H1 (cell line): ENCODE measurements at regions not wholly inside any gene's neighbourhood (a gene's known extent, or its start where the extent isn't known, plus 50 kb on each side); places are given as distances from the start of the nearest gene placed in this dataset.

Experiments
- CTCF ChIA-PET: fragments of 300-600 bp; sonication (Branson Sonifier 250); formaldehyde crosslinking; loops from one replicate; lab custom pipeline; 2021; ENCODE audit not compliant: partially characterized antibody; lab: Charles Lee
- POLR2A ChIA-PET: fragments of 300-600 bp; sonication (Branson Sonifier 250); formaldehyde crosslinking; loops from one replicate; lab custom pipeline; 2021; ENCODE audit warnings: inconsistent platforms; ENCODE audit not compliant: partially characterized antibody; lab: Charles Lee
- DNase-seq, 2 experiments: peaks; one replicate each; pipeline versions ENCODE4 v3.0.0 to v3.0.0-alpha.2; 2010 to 2022; ENCODE audit warnings: low spot score in 2 of 2, low read depth in 1 of 2, mixed read lengths in 1 of 2
- FAIRE-seq: peaks from 2 replicates; lab custom pipeline; 2011; peaks lifted over from hg19 to GRCh38; lab: Jason Lieb, UNC
- H2AFZ ChIP-seq: 2 replicates; pipeline ENCODE4 v1.8.1; 2012; ENCODE audit warnings: low read length, inconsistent platforms
- H2AK5ac ChIP-seq: 2 replicates; pipeline ENCODE4 v1.6.1; 2013; ENCODE audit warnings: low read depth, low read length
- H2BK120ac ChIP-seq: replicated peaks from 2 replicates; pipeline ENCODE3; 2013; ENCODE audit warnings: low read depth, low read length, inconsistent platforms
- H2BK12ac ChIP-seq: 2 replicates; pipeline ENCODE4 v1.6.1; 2013; ENCODE audit warnings: low read depth, low read length
- H2BK15ac ChIP-seq: 2 replicates; pipeline ENCODE4 v1.6.1; 2013; ENCODE audit warnings: low read length
- H2BK20ac ChIP-seq: 2 replicates; pipeline ENCODE4 v1.6.1; 2013; ENCODE audit warnings: low read length
- H2BK5ac ChIP-seq: 2 replicates; pipeline ENCODE4 v1.6.1; 2013; ENCODE audit warnings: low read depth, low read length
- H3K14ac ChIP-seq: 2 replicates; pipeline ENCODE4 v1.6.1; 2013; ENCODE audit warnings: inconsistent platforms; ENCODE audit not compliant: insufficient read length
- H3K18ac ChIP-seq: 2 replicates; pipeline ENCODE4 v1.6.1; 2013; ENCODE audit warnings: low read length; ENCODE audit errors: extremely low read depth
- H3K23ac ChIP-seq: 2 replicates; pipeline ENCODE4 v1.6.1; 2013; ENCODE audit warnings: inconsistent platforms; ENCODE audit not compliant: insufficient read length
- H3K23me2 ChIP-seq: 2 replicates; pipeline ENCODE4 v1.6.1; 2013; ENCODE audit warnings: low read depth, low read length
- H3K27ac ChIP-seq: 2 replicates; pipeline ENCODE4 v1.6.1; 2011; ENCODE audit warnings: low read depth, low read length, inconsistent platforms
- H3K27me3 ChIP-seq, 4 experiments: replicated peaks in 1 of 4; 1 replicate in 1 of 4; 2 replicates in 3 of 4; pipeline versions ENCODE4 v1.6.1 to v1.8.1; 2011 to 2013; ENCODE audit warnings: low read length in 3 of 4, mild to moderate bottlenecking in 3 of 4, inconsistent platforms in 2 of 4, mixed read lengths in 2 of 4, moderate library complexity in 1 of 4; ENCODE audit not compliant: control insufficient read depth in 3 of 4, insufficient read depth in 3 of 4; ENCODE audit errors: extremely low read depth in 1 of 4
- H3K36me3 ChIP-seq, 4 experiments: 2 replicates each; pipeline versions ENCODE4 v1.6.1 to v1.8.1; 2011 to 2013; ENCODE audit warnings: mild to moderate bottlenecking in 4 of 4, low read length in 3 of 4, moderate library complexity in 2 of 4, control low read depth in 1 of 4, inconsistent platforms in 1 of 4; ENCODE audit not compliant: insufficient read depth in 4 of 4, control insufficient read depth in 2 of 4
- H3K4ac ChIP-seq: replicated peaks from 2 replicates; pipeline ENCODE3; 2013; ENCODE audit warnings: low read length, low read depth, mixed read lengths, inconsistent platforms; ENCODE audit not compliant: insufficient read length
- H3K4me1 ChIP-seq, 4 experiments: replicated peaks in 1 of 4; 1 replicate in 1 of 4; 2 replicates in 3 of 4; pipeline versions ENCODE4 v1.6.1 to v1.8.1; 2011 to 2013; ENCODE audit warnings: low read length in 3 of 4, inconsistent platforms in 2 of 4, mixed read lengths in 1 of 4; ENCODE audit not compliant: insufficient read depth in 4 of 4, control insufficient read depth in 3 of 4
- H3K4me2 ChIP-seq, 2 experiments: 2 replicates each; pipeline versions ENCODE4 v1.6.1 to v1.8.1; 2011 to 2013; ENCODE audit warnings: low read depth in 2 of 2, low read length in 2 of 2, control low read depth in 1 of 2, inconsistent platforms in 1 of 2, mild to moderate bottlenecking in 1 of 2; ENCODE audit not compliant: insufficient read depth in 1 of 2
- H3K4me3 ChIP-seq, 4 experiments: fragments of 200-600, 300-600 bp in 1 of 4; sonication (generic), shearing (Covaris generic), sonication (Bioruptor Twin) in 1 of 4; 2 replicates each; pipeline versions ENCODE4 v1.5.1 to v1.8.1; 2011 to 2016; ENCODE audit warnings: low read length in 4 of 4, low read depth in 3 of 4, control low read depth in 2 of 4, inconsistent platforms in 2 of 4, mild to moderate bottlenecking in 2 of 4, mixed read lengths in 1 of 4, moderate library complexity in 1 of 4; ENCODE audit not compliant: insufficient read depth in 2 of 4; ENCODE audit errors: extremely low read depth in 1 of 4
- H3K56ac ChIP-seq: replicated peaks from 2 replicates; pipeline ENCODE3; 2013; ENCODE audit warnings: low read depth, mild to moderate bottlenecking, mixed read lengths, low read length, inconsistent platforms; ENCODE audit not compliant: insufficient read length
- H3K79me1 ChIP-seq: 2 replicates; pipeline ENCODE4 v1.6.1; 2013; ENCODE audit warnings: low read depth, low read length, control low read depth
- H3K79me2 ChIP-seq, 2 experiments: 2 replicates each; pipeline versions ENCODE4 v1.6.1 to v1.8.1; 2012 to 2013; ENCODE audit warnings: low read length in 2 of 2, mild to moderate bottlenecking in 2 of 2, inconsistent platforms in 1 of 2; ENCODE audit not compliant: insufficient read depth in 2 of 2, control insufficient read depth in 1 of 2
- H3K9ac ChIP-seq, 4 experiments: replicated peaks in 1 of 4; 1 replicate in 1 of 4; 2 replicates in 3 of 4; pipeline versions ENCODE4 v1.6.1 to v1.8.1; 2011 to 2013; ENCODE audit warnings: low read depth in 3 of 4, low read length in 3 of 4, control low read depth in 2 of 4, mild to moderate bottlenecking in 2 of 4, moderate library complexity in 2 of 4, inconsistent platforms in 1 of 4; ENCODE audit errors: extremely low read depth in 1 of 4
- H3K9me3 ChIP-seq, 2 experiments: 2 replicates each; pipeline versions ENCODE4 v1.6.1 to v1.8.1; 2012 to 2013; ENCODE audit warnings: mild to moderate bottlenecking in 2 of 2, moderate library complexity in 2 of 2, control low read depth in 1 of 2, inconsistent platforms in 1 of 2, low read depth in 1 of 2, low read length in 1 of 2, mixed read lengths in 1 of 2; ENCODE audit not compliant: insufficient read depth in 2 of 2
- H4K20me1 ChIP-seq, 2 experiments: replicated peaks in 1 of 2; 2 replicates each; pipeline versions ENCODE3 to v1.8.1; 2011 to 2013; ENCODE audit warnings: inconsistent platforms in 2 of 2, low read length in 2 of 2, mild to moderate bottlenecking in 1 of 2; ENCODE audit not compliant: insufficient read depth in 2 of 2, control insufficient read depth in 1 of 2
- H4K5ac ChIP-seq: 2 replicates; pipeline ENCODE4 v1.6.1; 2013; ENCODE audit warnings: low read length, low read depth, mixed read lengths, inconsistent platforms; ENCODE audit not compliant: insufficient read length
- H4K8ac ChIP-seq: 2 replicates; pipeline ENCODE4 v1.8.0; 2013; ENCODE audit warnings: mild to moderate bottlenecking, moderate library complexity, low read length, inconsistent platforms; ENCODE audit not compliant: insufficient read depth; ENCODE audit errors: extremely low read depth
- H4K91ac ChIP-seq: replicated peaks from 2 replicates; pipeline ENCODE3; 2013; ENCODE audit warnings: low read length, mixed read lengths, inconsistent platforms; ENCODE audit not compliant: insufficient read length
- BCL11A ChIP-seq, 2 experiments: IDR thresholded peaks; one replicate each; pipeline ENCODE4 v1.6.1; 2011; ENCODE audit warnings: low read depth in 2 of 2, low read length in 2 of 2, mild to moderate bottlenecking in 2 of 2
- CHD1 ChIP-seq: IDR thresholded peaks from 2 replicates; pipeline ENCODE4 v1.6.1; 2012; ENCODE audit warnings: low read depth, low read length, improper control_type of control experiment
- CHD2 ChIP-seq: IDR thresholded peaks from 2 replicates; pipeline ENCODE4 v1.6.1; 2012; ENCODE audit warnings: low read length, improper control_type of control experiment
- KDM5A ChIP-seq: fragments of 200-600 bp; IDR thresholded peaks from 2 replicates; pipeline ENCODE4 v1.7.1; 2012; ENCODE audit warnings: mild to moderate bottlenecking, low read length, inconsistent platforms, mixed read lengths
- POLR2A ChIP-seq, 2 experiments: IDR thresholded peaks; 1 replicate in 1 of 2; 2 replicates in 1 of 2; pipeline ENCODE4 v1.6.1; 2011; ENCODE audit warnings: low read depth in 2 of 2, low read length in 2 of 2, mild to moderate bottlenecking in 2 of 2; ENCODE audit errors: control extremely low read depth in 1 of 2
- RBBP5 ChIP-seq: IDR thresholded peaks from 2 replicates; pipeline ENCODE4 v1.7.1; 2012; ENCODE audit warnings: low read depth, mild to moderate bottlenecking, inconsistent platforms, low read length, moderate library complexity, borderline replicate concordance
- RFX5 ChIP-seq: IDR thresholded peaks from 2 replicates; pipeline ENCODE4 v1.6.1; 2011; ENCODE audit warnings: low read depth, low read length, improper control_type of control experiment, borderline replicate concordance
- SIN3A ChIP-seq, 2 experiments: IDR thresholded peaks in 1 of 2; conservative IDR thresholded peaks in 1 of 2; 2 replicates each; pipeline ENCODE4 v1.6.1; 2011 to 2012; ENCODE audit warnings: low read length in 2 of 2, improper control_type of control experiment in 1 of 2, low read depth in 1 of 2, mild to moderate bottlenecking in 1 of 2

GRCh38 chr1:188365874-188366273 is 1537.1 kb downstream of the PLA2G4A start:
- Histone ChIP-seq H3K4me3 (no peak overlapping the region), H3K79me2 (no peaks in the 10 kb centered on the region), H4K20me1 (no peaks in the 10 kb centered on the region), H2BK120ac (no peak overlapping the region), H3K14ac (no peak overlapping the region), H4K91ac (no peak overlapping the region), H3K27me3 (no peaks in the 10 kb centered on the region), H3K9me3 (no peaks in the 10 kb centered on the region), H4K8ac (no peak overlapping the region), H3K36me3 (no peaks in the 10 kb centered on the region), H3K4me2 (no peak overlapping the region), H2BK12ac (no peak overlapping the region), H4K5ac (no peak overlapping the region), H3K56ac (no peak overlapping the region), H3K4ac (no peak overlapping the region), H2BK5ac (no peak overlapping the region), H2AFZ (no peak overlapping the region), H3K9ac (no peak overlapping the region), H3K23me2 (no peaks in the 10 kb centered on the region), H2BK15ac (no peak overlapping the region), H2AK5ac (no peak overlapping the region), H3K79me1 (no peaks in the 10 kb centered on the region), H3K4me1 (peaks cover 0 to 4% (median 1%) of the 10 kb centered on the region in 4 experiments; a peak in 3 of 7 replicates), H3K18ac (no peak overlapping the region), H3K23ac (no peak overlapping the region), H3K27ac (no peak overlapping the region), H2BK20ac (no peak overlapping the region)
- CTCF ChIA-PET, result no interaction called here
- DNase-seq (no peak), FAIRE-seq (no peak)
- POLR2A ChIA-PET, result no interaction called here
- TF ChIP-seq POLR2A (IDR thresholded peaks at IDR 0.05; ENCODE audit: control extremely low read depth in 1 of 2, low read depth in 2 of 2, low read length in 2 of 2) (no peak), CHD1 (no peak), CHD2 (no peak), RBBP5 (no peak), SIN3A (conservative IDR thresholded peaks at IDR 0.05 in 1 of 2, IDR thresholded peaks at IDR 0.05 in 1 of 2; ENCODE audit: low read depth in 1 of 2, low read length in 2 of 2) (no peak), BCL11A (IDR thresholded peaks at IDR 0.05; ENCODE audit: low read depth in 2 of 2, low read length in 2 of 2) (no peak), RFX5 (no peak), KDM5A (no peak)
